ENCODE measurements at regions not wholly inside any gene's neighbourhood (a gene's known extent, or its start where the extent isn't known, plus 50 kb on each side); places are given as distances from the start of the nearest gene placed in this dataset.
A peak's percentile ranks its signal among the peaks of the same experiment; 100 is the strongest.

DNA sequence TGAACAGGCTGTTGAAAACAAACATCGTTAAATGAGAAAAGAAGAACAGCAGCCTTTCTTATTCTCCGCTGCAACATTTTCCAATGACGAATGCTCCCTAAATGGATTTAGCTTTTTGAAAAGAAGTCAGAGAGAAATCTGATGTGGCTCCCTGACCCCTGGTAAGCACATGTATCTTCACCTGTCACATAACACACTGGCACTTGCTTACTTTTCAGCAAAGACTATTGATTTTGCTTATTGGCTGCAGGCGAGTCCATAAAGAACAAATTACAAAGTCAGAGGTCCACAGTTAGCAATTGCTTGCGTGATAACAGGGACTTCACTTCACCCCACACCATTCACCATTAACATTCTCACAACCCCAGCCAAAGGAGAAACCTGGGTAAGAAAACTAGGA lies 362.8 kb downstream of the GPATCH2 start:
- 86% methylated on average over 1 of the region's 5 CpGs for WGBS (ENCODE audit: insufficient coverage, low lambda C conversion rate)
- H3K27me3 ChIP-seq (ENCODE audit: control insufficient read depth, insufficient read depth, low read length): no peaks in the 10 kb centered on the region

DNA sequence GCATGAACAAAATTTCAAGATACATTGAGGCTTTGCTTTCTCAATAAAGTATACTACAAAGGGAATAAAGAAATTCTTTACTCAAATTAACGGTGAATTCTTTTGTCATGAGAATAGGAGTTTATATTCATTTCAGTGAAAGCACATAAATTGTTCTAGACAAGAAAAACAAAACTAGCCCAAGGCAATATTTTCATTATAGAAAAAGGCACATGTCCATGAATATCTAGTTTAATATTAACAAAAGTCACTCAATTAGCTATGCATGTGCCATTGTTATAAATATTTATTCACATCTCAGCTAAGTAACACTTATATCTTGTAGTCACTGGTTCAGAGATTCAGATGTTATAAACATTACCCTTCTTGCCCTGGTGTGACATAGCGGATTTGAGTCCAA lies 369.3 kb downstream of the GPATCH2 start:
- Histone ChIP-seq H3K36me3 (ENCODE audit: control insufficient read depth, insufficient read depth, low read length) (no peaks in the 10 kb centered on the region), H3K4me1 (ENCODE audit: control insufficient read depth, insufficient read depth, low read length) (no peaks in the 10 kb centered on the region), H3K27ac (ENCODE audit: low read length) (no peak overlapping the region), H3K4me3 (ENCODE audit: low read length) (no peak overlapping the region), H3K9me3 (ENCODE audit: control insufficient read depth, low read depth, low read length) (no peaks in the 10 kb centered on the region), H3K27me3 (ENCODE audit: control insufficient read depth, insufficient read depth, low read length) (no peaks in the 10 kb centered on the region)
- 90% methylated on average over 2 of the region's 2 CpGs for WGBS (ENCODE audit: insufficient coverage, low lambda C conversion rate)
- DNase-seq: no peak

More for the DNA sequence above, 362.8 kb downstream of the GPATCH2 start:
- no peak overlapping the region for H3K27ac ChIP-seq (ENCODE audit: low read length)
- no peak overlapping the region for H3K4me3 ChIP-seq (ENCODE audit: low read length)
- H3K9me3 ChIP-seq (ENCODE audit: control insufficient read depth, low read depth, low read length): no peaks in the 10 kb centered on the region
- H3K36me3 ChIP-seq (ENCODE audit: control insufficient read depth, insufficient read depth, low read length): no peaks in the 10 kb centered on the region
- DNase-seq: no peak
- H3K4me1 ChIP-seq (ENCODE audit: control insufficient read depth, insufficient read depth, low read length): no peaks in the 10 kb centered on the region

DNA sequence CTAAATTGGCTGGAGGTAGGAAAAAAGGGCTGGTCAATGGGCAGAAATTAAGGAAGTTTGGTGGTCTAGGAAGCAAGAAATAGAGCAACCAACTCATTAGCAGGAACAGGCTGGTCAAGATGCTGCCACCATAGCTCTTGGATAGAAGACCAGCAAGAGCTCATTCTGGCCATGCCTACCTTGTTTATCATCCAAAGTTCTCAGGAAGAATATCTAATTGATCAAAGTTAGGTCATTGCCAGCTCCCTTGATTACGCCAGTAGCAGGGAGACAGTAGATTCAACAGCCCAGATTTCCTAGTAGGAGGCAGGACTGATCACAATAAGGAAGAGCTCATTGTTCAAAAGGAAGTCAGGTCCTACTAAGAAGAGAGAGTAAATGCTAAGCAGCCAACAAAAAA lies 370.2 kb downstream of the GPATCH2 start:
- no CpG with 5 or more reads among the region's 1 CpG for WGBS (ENCODE audit: insufficient coverage, low lambda C conversion rate)
- Histone ChIP-seq H3K27ac (ENCODE audit: low read length) (no peak overlapping the region), H3K4me3 (ENCODE audit: low read length) (no peak overlapping the region)

DNA sequence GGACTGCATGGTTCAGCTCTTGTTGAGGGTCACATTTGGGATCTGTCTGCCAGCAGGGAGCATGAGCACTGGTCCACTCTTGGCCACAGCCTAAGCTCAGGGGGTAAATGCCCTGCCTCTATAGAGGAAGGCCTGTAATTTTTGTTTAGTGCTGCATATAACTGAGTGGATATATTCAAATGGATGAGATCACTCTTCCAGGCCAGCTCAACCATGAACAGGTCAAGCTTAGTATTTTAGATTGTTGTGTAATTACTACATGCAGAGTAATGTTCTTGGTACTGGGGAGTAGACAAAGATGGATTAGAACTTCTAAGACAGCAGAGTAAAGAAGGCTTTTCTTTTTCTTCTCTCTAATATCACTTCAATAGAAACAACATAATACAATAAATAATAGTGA lies 376.9 kb downstream of the GPATCH2 start:
- no peak overlapping the region for H3K4me3 ChIP-seq (ENCODE audit: low read length)
- no peaks in the 10 kb centered on the region for H3K9me3 ChIP-seq (ENCODE audit: control insufficient read depth, low read depth, low read length)
- H3K36me3 ChIP-seq (ENCODE audit: control insufficient read depth, insufficient read depth, low read length): no peaks in the 10 kb centered on the region
- no peaks in the 10 kb centered on the region for H3K27me3 ChIP-seq (ENCODE audit: control insufficient read depth, insufficient read depth, low read length)
- H3K27ac ChIP-seq (ENCODE audit: low read length): no peak overlapping the region
- peaks cover 12% of the 10 kb centered on the region for H3K4me1 ChIP-seq (ENCODE audit: control insufficient read depth, insufficient read depth, low read length)
- DNase-seq: no peak

More for the DNA sequence above, 370.2 kb downstream of the GPATCH2 start:
- no peaks in the 10 kb centered on the region for H3K4me1 ChIP-seq (ENCODE audit: control insufficient read depth, insufficient read depth, low read length)
- no peaks in the 10 kb centered on the region for H3K9me3 ChIP-seq (ENCODE audit: control insufficient read depth, low read depth, low read length)
- no peaks in the 10 kb centered on the region for H3K36me3 ChIP-seq (ENCODE audit: control insufficient read depth, insufficient read depth, low read length)
- DNase-seq: no peak
- no peaks in the 10 kb centered on the region for H3K27me3 ChIP-seq (ENCODE audit: control insufficient read depth, insufficient read depth, low read length)

DNA sequence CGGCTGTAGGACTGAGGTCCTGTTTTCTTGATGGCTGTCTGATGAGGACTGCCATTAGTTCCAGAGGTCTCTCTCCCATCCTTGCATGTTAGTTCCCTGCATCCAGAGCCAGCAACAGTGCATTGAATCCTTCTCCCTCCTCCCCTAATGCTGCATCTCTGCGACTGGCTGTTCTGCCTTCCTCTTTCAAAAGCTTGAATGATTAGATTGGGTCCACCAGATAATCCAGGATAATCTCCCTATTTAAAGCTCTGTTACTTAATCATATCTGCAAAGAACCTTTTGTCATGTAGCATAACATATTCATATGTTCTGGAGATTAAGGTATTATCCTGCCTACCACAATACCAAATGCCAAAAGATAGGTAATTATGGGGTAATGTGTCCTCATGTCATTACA lies 377.5 kb downstream of the GPATCH2 start:
- no peaks in the 10 kb centered on the region for H3K27me3 ChIP-seq (ENCODE audit: control insufficient read depth, insufficient read depth, low read length)
- WGBS (ENCODE audit: insufficient coverage, low lambda C conversion rate): no CpG with 5 or more reads among the region's 2 CpGs
- no peaks in the 10 kb centered on the region for H3K9me3 ChIP-seq (ENCODE audit: control insufficient read depth, low read depth, low read length)
- peaks cover 12% of the 10 kb centered on the region for H3K4me1 ChIP-seq (ENCODE audit: control insufficient read depth, insufficient read depth, low read length)
- DNase-seq: no peak
- H3K27ac ChIP-seq (ENCODE audit: low read length): no peak overlapping the region
- H3K4me3 ChIP-seq (ENCODE audit: low read length): no peak overlapping the region
- H3K36me3 ChIP-seq (ENCODE audit: control insufficient read depth, insufficient read depth, low read length): no peaks in the 10 kb centered on the region

DNA sequence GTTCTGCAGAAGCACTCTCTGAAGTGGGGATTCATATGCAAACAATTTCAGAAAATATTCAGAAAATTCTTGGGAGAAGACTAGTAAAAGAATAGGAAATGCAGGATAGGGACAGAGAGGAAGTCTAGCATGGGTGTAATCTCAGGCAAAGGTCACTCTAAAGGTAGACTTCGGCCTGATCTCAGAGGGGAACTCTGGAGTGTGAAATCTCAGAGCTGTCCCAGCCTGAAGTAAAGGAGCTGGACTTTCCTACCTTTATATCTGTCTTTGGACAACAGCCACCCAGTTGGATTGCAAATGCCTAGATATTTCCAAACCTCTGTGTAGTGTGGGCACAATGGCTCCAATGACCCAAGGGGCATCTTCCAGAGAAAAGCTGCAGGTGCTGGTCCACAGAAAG lies 379.8 kb downstream of the GPATCH2 start:
- no peaks in the 10 kb centered on the region for H3K27me3 ChIP-seq (ENCODE audit: control insufficient read depth, insufficient read depth, low read length)
- H3K36me3 ChIP-seq (ENCODE audit: control insufficient read depth, insufficient read depth, low read length): no peaks in the 10 kb centered on the region
- H3K4me3 ChIP-seq (ENCODE audit: low read length): no peak overlapping the region
- H3K9me3 ChIP-seq (ENCODE audit: control insufficient read depth, low read depth, low read length): no peaks in the 10 kb centered on the region
- H3K27ac ChIP-seq (ENCODE audit: low read length): peak overlapping the region; percentile 23
- DNase-seq: peak; percentile 48 to 75
- WGBS (ENCODE audit: insufficient coverage, low lambda C conversion rate): no CpG with 5 or more reads among the region's 1 CpG
- peaks cover 12% of the 10 kb centered on the region for H3K4me1 ChIP-seq (ENCODE audit: control insufficient read depth, insufficient read depth, low read length)

DNA sequence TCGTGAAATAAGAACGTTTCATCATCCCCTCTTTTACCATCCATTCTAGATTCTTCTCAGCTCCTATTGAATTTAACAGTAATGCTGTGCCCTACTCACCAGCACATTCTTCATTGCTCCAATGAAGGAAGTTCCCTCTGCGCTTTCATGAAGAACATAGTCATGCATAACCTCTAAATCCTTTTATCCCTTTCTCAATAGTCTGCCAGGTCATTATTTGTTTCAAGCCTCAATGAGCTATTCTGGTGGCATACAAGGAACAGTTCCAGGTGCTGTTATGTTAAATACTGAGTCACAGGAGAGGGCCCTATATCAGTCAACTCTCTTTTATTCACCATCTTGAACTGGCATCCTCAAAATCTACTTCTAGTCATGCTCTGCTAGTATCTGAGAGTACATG lies 381.0 kb downstream of the GPATCH2 start:
- H3K4me1 ChIP-seq (ENCODE audit: control insufficient read depth, insufficient read depth, low read length): peaks cover 12% of the 10 kb centered on the region
- no peaks in the 10 kb centered on the region for H3K36me3 ChIP-seq (ENCODE audit: control insufficient read depth, insufficient read depth, low read length)
- no peaks in the 10 kb centered on the region for H3K27me3 ChIP-seq (ENCODE audit: control insufficient read depth, insufficient read depth, low read length)
- no peak overlapping the region for H3K27ac ChIP-seq (ENCODE audit: low read length)
- no peak for DNase-seq
- H3K9me3 ChIP-seq (ENCODE audit: control insufficient read depth, low read depth, low read length): no peaks in the 10 kb centered on the region
- no CpG with 5 or more reads among the region's 3 CpGs for WGBS (ENCODE audit: insufficient coverage, low lambda C conversion rate)
- H3K4me3 ChIP-seq (ENCODE audit: low read length): no peak overlapping the region

DNA sequence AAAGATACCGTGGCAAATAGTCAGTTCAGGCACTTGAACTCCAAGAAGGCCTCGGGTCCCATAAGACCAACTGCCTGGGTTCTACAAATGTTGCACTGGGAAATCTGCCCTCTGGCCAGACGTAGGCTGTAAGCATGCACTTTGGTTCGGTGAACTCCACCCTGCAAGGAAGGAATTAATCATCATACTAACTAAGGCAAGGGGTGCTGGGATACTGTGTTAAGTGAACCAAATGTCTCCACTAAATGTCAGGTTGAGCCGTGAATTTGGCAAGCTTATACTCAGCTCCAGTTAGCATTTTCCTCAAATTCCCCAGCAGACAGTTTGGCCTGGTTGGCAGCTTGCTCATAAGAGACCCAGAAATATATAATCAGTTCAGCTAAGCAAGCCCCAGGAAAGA lies 385.9 kb downstream of the GPATCH2 start:
- no peaks in the 10 kb centered on the region for H3K4me1 ChIP-seq (ENCODE audit: control insufficient read depth, insufficient read depth, low read length)
- H3K4me3 ChIP-seq (ENCODE audit: low read length): no peak overlapping the region
- H3K9me3 ChIP-seq (ENCODE audit: control insufficient read depth, low read depth, low read length): no peaks in the 10 kb centered on the region
- WGBS (ENCODE audit: insufficient coverage, low lambda C conversion rate): no CpG with 5 or more reads among the region's 5 CpGs
- no peaks in the 10 kb centered on the region for H3K27me3 ChIP-seq (ENCODE audit: control insufficient read depth, insufficient read depth, low read length)
- no peaks in the 10 kb centered on the region for H3K36me3 ChIP-seq (ENCODE audit: control insufficient read depth, insufficient read depth, low read length)
- peak; percentile 20 to 50 for DNase-seq
- H3K27ac ChIP-seq (ENCODE audit: low read length): no peak overlapping the region

DNA sequence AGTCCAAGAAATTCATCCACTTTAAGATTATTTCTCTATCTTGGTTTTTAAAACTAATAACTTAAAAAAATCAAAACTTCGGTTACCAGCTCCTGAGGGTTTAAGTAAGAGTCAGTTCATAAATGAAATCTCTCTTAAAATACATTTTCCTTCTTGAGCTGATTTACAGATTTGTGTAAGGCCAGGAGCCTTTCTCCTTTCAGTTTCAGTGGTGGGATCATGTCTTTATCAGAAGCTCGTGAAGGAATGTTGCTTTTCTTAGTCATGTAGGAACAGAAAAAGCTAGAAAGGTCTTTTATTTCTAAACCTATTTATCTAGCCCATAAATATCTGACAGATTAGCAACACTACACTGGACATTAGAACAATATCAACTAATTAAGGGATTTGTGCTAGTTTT lies 390.2 kb downstream of the GPATCH2 start:
- Histone ChIP-seq H3K36me3 (ENCODE audit: control insufficient read depth, insufficient read depth, low read length) (no peaks in the 10 kb centered on the region), H3K4me1 (ENCODE audit: control insufficient read depth, insufficient read depth, low read length) (no peaks in the 10 kb centered on the region), H3K9me3 (ENCODE audit: control insufficient read depth, low read depth, low read length) (no peaks in the 10 kb centered on the region), H3K27me3 (ENCODE audit: control insufficient read depth, insufficient read depth, low read length) (no peaks in the 10 kb centered on the region), H3K27ac (ENCODE audit: low read length) (no peak overlapping the region), H3K4me3 (ENCODE audit: low read length) (no peak overlapping the region)
- WGBS (ENCODE audit: insufficient coverage, low lambda C conversion rate): 100% methylated on average over 1 of the region's 2 CpGs
- DNase-seq: no peak

DNA sequence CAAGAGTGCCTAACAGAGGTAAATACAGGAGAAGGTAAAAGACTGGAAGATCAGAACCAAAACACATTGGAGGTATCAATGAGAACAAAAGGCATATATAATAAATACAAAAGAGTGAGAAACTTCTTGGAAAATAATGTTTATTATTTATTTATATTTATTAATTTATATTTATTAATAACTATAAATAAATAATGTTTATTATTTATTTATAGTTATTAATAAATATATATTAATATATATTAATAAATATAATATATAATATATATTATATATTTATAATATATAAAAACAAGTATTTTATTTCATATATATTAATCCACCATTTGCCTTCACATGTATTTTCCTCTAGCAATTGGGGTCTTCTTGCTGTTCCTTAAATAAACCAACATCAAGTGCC lies 391.9 kb downstream of the GPATCH2 start:
- Histone ChIP-seq H3K27ac (ENCODE audit: low read length) (no peak overlapping the region), H3K4me1 (ENCODE audit: control insufficient read depth, insufficient read depth, low read length) (no peaks in the 10 kb centered on the region), H3K27me3 (ENCODE audit: control insufficient read depth, insufficient read depth, low read length) (no peaks in the 10 kb centered on the region), H3K4me3 (ENCODE audit: low read length) (no peak overlapping the region), H3K36me3 (ENCODE audit: control insufficient read depth, insufficient read depth, low read length) (no peaks in the 10 kb centered on the region), H3K9me3 (ENCODE audit: control insufficient read depth, low read depth, low read length) (no peaks in the 10 kb centered on the region)
- no peak for DNase-seq

DNA sequence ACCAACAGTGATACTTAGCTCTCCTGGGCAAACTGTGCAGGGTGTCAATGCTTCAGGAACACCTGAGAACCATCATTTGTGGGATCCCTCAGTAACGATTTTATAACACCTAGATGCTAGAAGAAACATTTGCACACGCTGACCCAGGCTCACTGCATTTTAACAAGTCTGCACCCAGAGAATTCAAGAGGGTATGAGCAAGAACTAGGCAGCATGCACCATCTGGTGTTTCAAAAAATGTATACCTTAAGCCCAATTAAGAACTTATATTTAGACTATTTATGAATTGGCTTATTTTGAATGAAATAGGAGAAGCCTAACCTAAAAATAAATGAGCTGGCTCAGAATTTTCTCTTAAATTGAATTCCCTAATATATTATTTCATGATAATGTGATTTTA lies 400.5 kb downstream of the GPATCH2 start:
- Histone ChIP-seq H3K4me1 (ENCODE audit: control insufficient read depth, insufficient read depth, low read length) (no peaks in the 10 kb centered on the region), H3K27ac (ENCODE audit: low read length) (no peak overlapping the region), H3K4me3 (ENCODE audit: low read length) (no peak overlapping the region), H3K36me3 (ENCODE audit: control insufficient read depth, insufficient read depth, low read length) (no peaks in the 10 kb centered on the region), H3K27me3 (ENCODE audit: control insufficient read depth, insufficient read depth, low read length) (no peaks in the 10 kb centered on the region), H3K9me3 (ENCODE audit: control insufficient read depth, low read depth, low read length) (no peaks in the 10 kb centered on the region)
- WGBS (ENCODE audit: insufficient coverage, low lambda C conversion rate): no CpG with 5 or more reads among the region's 2 CpGs
- DNase-seq: no peak
